GM04504 (cell line): ENCODE measurements at regions not wholly inside any gene's neighbourhood (a gene's known extent, or its start where the extent isn't known, plus 50 kb on each side); places are given as distances from the start of the nearest gene placed in this dataset.
"Not testable (repeated sequence)": the region's sequence is repeated elsewhere in the genome, so short reads cannot be mapped to it uniquely, and the experiment has no call there.

Source experiments
- DNase-seq: peaks from one replicate; pipeline ENCODE4 v3.0.0-alpha.2; 2012; ENCODE audit warnings: low read depth

- no peak for DNase-seq
Observed at GRCh38 chrX:896256-896655, 265.7 kb downstream of the SHOX start.

- DNase-seq = no peak
Observed at GRCh38 chrX:889966-890651, 259.5 kb downstream of the SHOX start.

GRCh38 chrX:887724-888123, 257.1 kb downstream of the SHOX start:
- DNase-seq = not testable (repeated sequence)

- DNase-seq = no peak
Observed at GRCh38 chrX:883588-883987, 253.0 kb downstream of the SHOX start.

- not testable (repeated sequence) for DNase-seq
Observed at GRCh38 chrX:879756-880698, 249.4 kb downstream of the SHOX start.

- DNase-seq = no peak
Observed at GRCh38 chrX:874061-874460, 243.5 kb downstream of the SHOX start.

GRCh38 chrX:873016-873415, 242.4 kb downstream of the SHOX start:
- no peak for DNase-seq

GRCh38 chrX:872090-872489, 241.5 kb downstream of the SHOX start:
- DNase-seq = no peak

GRCh38 chrX:871626-872025, 241.0 kb downstream of the SHOX start:
- DNase-seq = no peak

GRCh38 chrX:867966-868647, 237.5 kb downstream of the SHOX start:
- DNase-seq = no peak

- DNase-seq = no peak
Observed at GRCh38 chrX:867502-867901, 236.9 kb downstream of the SHOX start.

- no peak for DNase-seq
Observed at GRCh38 chrX:866441-866990, 235.9 kb downstream of the SHOX start.

GRCh38 chrX:865422-865821, 234.8 kb downstream of the SHOX start:
- DNase-seq = no peak

- DNase-seq = no peak
Observed at GRCh38 chrX:861921-862320, 231.3 kb downstream of the SHOX start.

GRCh38 chrX:861340-861890, 230.8 kb downstream of the SHOX start:
- DNase-seq = no peak

- DNase-seq = no peak
Observed at GRCh38 chrX:859329-859728, 228.7 kb downstream of the SHOX start.

GRCh38 chrX:858542-859078, 228.0 kb downstream of the SHOX start:
- no peak for DNase-seq

- DNase-seq = peak; percentile 42
Observed at GRCh38 chrX:857376-857775, 226.8 kb downstream of the SHOX start.

GRCh38 chrX:856566-857290, 226.1 kb downstream of the SHOX start:
- DNase-seq = peak; percentile 31

GRCh38 chrX:853304-853703, 222.7 kb downstream of the SHOX start:
- DNase-seq = no peak

- DNase-seq = no peak
Observed at GRCh38 chrX:850471-850916, 219.9 kb downstream of the SHOX start.
